HepG2 (cell line): ENCODE measurements at regions not wholly inside any gene's neighbourhood (a gene's known extent, or its start where the extent isn't known, plus 50 kb on each side); places are given as distances from the start of the nearest gene placed in this dataset.

Source experiments
- ATAC-seq: fragments of 200-7000 bp; cut with Tn5 transposase; 3 replicates; pipeline ENCODE4 v1.9.1; 2020; ENCODE audit warnings: mild to moderate bottlenecking, moderate library complexity
- BruUV-seq: library from RNA; stranded (reverse); fragments of 400-500 nt; replicated peaks from 2 replicates; lab custom pipeline; 2021; lab: Mats Ljungman, UMichigan
- CTCF ChIA-PET: fragments of 300-600 bp; formaldehyde crosslinking; extraction: SDS; loops from one replicate; lab custom pipeline; 2021; ENCODE audit warnings: low total read pairs, inconsistent platforms, low intra/inter-chr PET ratio; lab: Yijun Ruan, JAX
- POLR2A ChIA-PET: fragments of 350-600 bp; sonication (Branson Sonifier 250); formaldehyde crosslinking; loops from one replicate; lab custom pipeline; 2020; ENCODE audit warnings: antibody characterized with exemption, inconsistent platforms; lab: Yijun Ruan, JAX
- DNase-seq: peaks from one replicate; pipeline ENCODE4 v3.0.0-alpha.2; 2015; ENCODE audit warnings: low spot score
- FAIRE-seq: peaks from 3 replicates; lab custom pipeline; 2011; peaks lifted over from hg19 to GRCh38; lab: Jason Lieb, UNC
- H2AFZ ChIP-seq: one replicate; pipeline ENCODE4 v1.6.1; 2011; ENCODE audit warnings: low read length, inconsistent platforms
- H3K27ac ChIP-seq: fragments of 300-600 bp; 3 replicates; pipeline ENCODE4 v1.8.0; 2011; ENCODE audit warnings: mixed run types, mild to moderate bottlenecking, mixed read lengths, low read length, inconsistent platforms; ENCODE audit not compliant: insufficient read depth; ENCODE audit errors: extremely low read length
- H3K27me3 ChIP-seq, 2 experiments: fragments of 200-600 bp in 1 of 2; 2 replicates in 1 of 2; 3 replicates in 1 of 2; pipeline versions ENCODE4 v1.6.0 to v1.8.0; 2011; ENCODE audit warnings: low read length in 2 of 2, mild to moderate bottlenecking in 2 of 2, moderate library complexity in 2 of 2, inconsistent platforms in 1 of 2; ENCODE audit not compliant: insufficient read depth in 2 of 2, control insufficient read depth in 1 of 2
- H3K36me3 ChIP-seq, 2 experiments: fragments of 200-600 bp in 1 of 2; replicated peaks in 1 of 2; 2 replicates in 1 of 2; 3 replicates in 1 of 2; pipeline versions ENCODE4 v1.5.1 to v1.8.0; 2011; ENCODE audit warnings: low read length in 2 of 2, inconsistent platforms in 1 of 2; ENCODE audit not compliant: insufficient read depth in 2 of 2, control insufficient read depth in 1 of 2
- H3K4me1 ChIP-seq: 2 replicates; pipeline ENCODE4 v1.5.1; 2012; ENCODE audit warnings: low read length, inconsistent platforms; ENCODE audit not compliant: insufficient read depth
- H3K4me2 ChIP-seq: 2 replicates; pipeline ENCODE4 v1.6.0; 2011; ENCODE audit warnings: low read depth, low read length, inconsistent platforms
- H3K4me3 ChIP-seq, 3 experiments: fragments of 200-600 bp in 1 of 3; sonication (generic), shearing (Covaris generic) in 1 of 3; replicated peaks in 1 of 3; 2 replicates each; pipeline ENCODE4 v1.5.1; 2011 to 2016; ENCODE audit warnings: low read length in 3 of 3, inconsistent platforms in 2 of 3, low read depth in 2 of 3, mild to moderate bottlenecking in 2 of 3, control low read depth in 1 of 3, mixed read lengths in 1 of 3; ENCODE audit not compliant: insufficient read depth in 1 of 3
- H3K79me2 ChIP-seq: one replicate; pipeline ENCODE4 v1.6.1; 2011; ENCODE audit warnings: low read length, inconsistent platforms; ENCODE audit not compliant: insufficient read depth
- H3K9ac ChIP-seq: 2 replicates; pipeline ENCODE4 v1.6.0; 2011; ENCODE audit warnings: mild to moderate bottlenecking, low read depth, low read length, inconsistent platforms; ENCODE audit not compliant: insufficient read depth
- H3K9me3 ChIP-seq: 2 replicates; pipeline ENCODE4 v1.5.1; 2012; ENCODE audit warnings: mild to moderate bottlenecking, low read length
- H4K20me1 ChIP-seq: 2 replicates; pipeline ENCODE4 v1.6.0; 2011; ENCODE audit warnings: inconsistent platforms, mild to moderate bottlenecking, low read length, moderate library complexity; ENCODE audit not compliant: insufficient read depth
- ATF7 ChIP-seq, 2 experiments: fragments of 450-650 bp in 1 of 2; sonication (generic) in 1 of 2; formaldehyde crosslinking in 1 of 2; IDR thresholded peaks; 2 replicates each; pipeline versions ENCODE4 v1.4.0 to v1.6.1; 2016 to 2020; ENCODE audit warnings: antibody characterized with exemption in 1 of 2, mild to moderate bottlenecking in 1 of 2, missing genetic modification reagents in 1 of 2
- BCLAF1 ChIP-seq: fragments of 450-650 bp; IDR thresholded peaks from 2 replicates; pipeline ENCODE4 v1.6.1; 2017; ENCODE audit warnings: mild to moderate bottlenecking
- HMG20A ChIP-seq: IDR thresholded peaks from 2 replicates; pipeline ENCODE4 v1.6.1; 2016; ENCODE audit warnings: borderline replicate concordance
- KIAA2018 ChIP-seq: sonication (generic); formaldehyde crosslinking; IDR thresholded peaks from 2 replicates; pipeline ENCODE4 v1.5.0; 2020; ENCODE audit warnings: mild to moderate bottlenecking, missing genetic modification reagents, borderline replicate concordance
- KLF9 ChIP-seq: IDR thresholded peaks from 2 replicates; pipeline ENCODE4 v1.6.1; 2016; ENCODE audit warnings: low read depth
- ZBTB38 ChIP-seq: sonication (generic); formaldehyde crosslinking; IDR thresholded peaks from 2 replicates; pipeline ENCODE4 v1.5.1; 2020; ENCODE audit warnings: mild to moderate bottlenecking, missing genetic modification reagents
- ZFP91 ChIP-seq: sonication (generic); formaldehyde crosslinking; IDR thresholded peaks from 2 replicates; pipeline ENCODE4 v1.9.0; 2022; ENCODE audit warnings: missing genetic modification reagents, mild to moderate bottlenecking, borderline replicate concordance
- ZNF362 ChIP-seq: sonication (generic); formaldehyde crosslinking; IDR thresholded peaks from 2 replicates; pipeline ENCODE4 v1.4.0; 2020; ENCODE audit warnings: missing genetic modification reagents, mild to moderate bottlenecking, borderline replicate concordance
- ZNF639 ChIP-seq: conservative IDR thresholded peaks from 2 replicates; pipeline ENCODE4 v1.6.1; 2018; ENCODE audit warnings: missing genetic modification reagents
- WGBS: methylation state at CpG from one replicate; pipeline ENCODE4 v1.1.6; 2017; ENCODE audit warnings: low lambda C conversion rate; 5-methylcytosine and 5-hydroxymethylcytosine counted together
- in situ Hi-C: cut with HindIII; loops from 2 replicates; pipeline ENCODE4 v1.10.0; 2017; ENCODE audit warnings: low pct_unique_long_range_greater_than_20kb; ENCODE audit not compliant: extremely low pct_ligation_motif_present
- intact Hi-C: fragments of 100-400 bp; cut with micrococcal nuclease; formaldehyde crosslinking; loops from one replicate; pipeline ENCODE4 v1.10.0; 2022; ENCODE audit not compliant: unreplicated experiment

GRCh38 chr5:92329759-92330158, 946.6 kb upstream of the ARRDC3 start:
- in situ Hi-C loops (no loop called here), intact Hi-C loops (no loop called here)
- DNase-seq, result no peak
- Histone ChIP-seq H3K27me3 (no peaks in the 10 kb centered on the region; a peak in 1 of 5 replicates), H3K79me2 (no peaks in the 10 kb centered on the region), H2AFZ (no peak overlapping the region), H3K4me3 (no peak overlapping the region), H4K20me1 (no peaks in the 10 kb centered on the region), H3K4me2 (no peak overlapping the region), H3K27ac (no peak overlapping the region), H3K4me1 (no peaks in the 10 kb centered on the region), H3K9ac (no peak overlapping the region), H3K36me3 (no peaks in the 10 kb centered on the region), H3K9me3 (no peaks in the 10 kb centered on the region)
- FAIRE-seq, result no peak
- CTCF ChIA-PET, result no interaction called here
- no peak for ATAC-seq
- no TSS peak for BruUV-seq
- POLR2A ChIA-PET, result no interaction called here
- 29% methylated on average over 3 of the region's 3 CpGs for WGBS
- TF ChIP-seq ZNF362 (CRISPR knock-in tag), result no peak
- no peak for TF ChIP-seq KIAA2018 (CRISPR knock-in tag)
- TF ChIP-seq BCLAF1, result no peak
- no peak for TF ChIP-seq ATF7 (IDR thresholded peaks at IDR 0.05)
- no peak for TF ChIP-seq ATF7 (CRISPR knock-in tag; IDR thresholded peaks at IDR 0.05)
- no peak for TF ChIP-seq HMG20A (CRISPR knock-in tag)
- no peak for TF ChIP-seq ZBTB38 (CRISPR knock-in tag)
- TF ChIP-seq ZFP91, result no peak
- TF ChIP-seq ZNF639, result no peak
- TF ChIP-seq KLF9 (CRISPR knock-in tag), result no peak
